ENCODE measurements at regions not wholly inside any gene's neighbourhood (a gene's known extent, or its start where the extent isn't known, plus 50 kb on each side); places are given as distances from the start of the nearest gene placed in this dataset.

GRCh38 chr13:105814219-105814901 lies 721.1 kb downstream of the EFNB2 start:
- no peak overlapping the region for H3K27ac ChIP-seq
- H4K20me1 ChIP-seq (ENCODE audit: insufficient read depth) = no peaks in the 10 kb centered on the region

GRCh38 chr13:105806628-105806920 lies 728.9 kb downstream of the EFNB2 start:
- Histone ChIP-seq H4K20me1 (ENCODE audit: insufficient read depth) (no peaks in the 10 kb centered on the region), H2AFZ (ENCODE audit: low read depth) (no peak overlapping the region), H3K4me2 (no peak overlapping the region), H3K79me2 (ENCODE audit: insufficient read depth, low read depth) (no peaks in the 10 kb centered on the region), H3K27me3 (ENCODE audit: insufficient read depth, low read depth) (no peaks in the 10 kb centered on the region), H3K9ac (no peak overlapping the region), H3K4me3 (IDR thresholded peaks at IDR 0.05; ENCODE audit: insufficient read depth, low read depth, low read length) (no peak overlapping the region), H3K27ac (no peak overlapping the region), H3K36me3 (ENCODE audit: insufficient read depth) (no peaks in the 10 kb centered on the region), H3K4me1 (ENCODE audit: low read depth, poor library complexity, severe bottlenecking) (no peaks in the 10 kb centered on the region)
- no peak for TF ChIP-seq CTCF (conservative IDR thresholded peaks at IDR 0.05; ENCODE audit: low read depth, low read length)

More at GRCh38 chr13:105814219-105814901, 721.1 kb downstream of the EFNB2 start:
- no peak overlapping the region for H2AFZ ChIP-seq (ENCODE audit: low read depth)
- H3K9ac ChIP-seq = no peak overlapping the region
- H3K4me1 ChIP-seq (ENCODE audit: low read depth, poor library complexity, severe bottlenecking) = no peaks in the 10 kb centered on the region
- H3K4me2 ChIP-seq = no peak overlapping the region
- H3K36me3 ChIP-seq (ENCODE audit: insufficient read depth) = no peaks in the 10 kb centered on the region
- no peak overlapping the region for H3K4me3 ChIP-seq (IDR thresholded peaks at IDR 0.05; ENCODE audit: insufficient read depth, low read depth, low read length)
- no peaks in the 10 kb centered on the region for H3K79me2 ChIP-seq (ENCODE audit: insufficient read depth, low read depth)
- no peaks in the 10 kb centered on the region for H3K27me3 ChIP-seq (ENCODE audit: insufficient read depth, low read depth)
- TF ChIP-seq CTCF (conservative IDR thresholded peaks at IDR 0.05; ENCODE audit: low read depth, low read length) = no peak

- H3K36me3 ChIP-seq (ENCODE audit: insufficient read depth) = no peaks in the 10 kb centered on the region
- no peaks in the 10 kb centered on the region for H3K79me2 ChIP-seq (ENCODE audit: insufficient read depth, low read depth)
- no peaks in the 10 kb centered on the region for H3K27me3 ChIP-seq (ENCODE audit: insufficient read depth, low read depth)
- H3K27ac ChIP-seq = no peak overlapping the region
- no peaks in the 10 kb centered on the region for H3K4me1 ChIP-seq (ENCODE audit: low read depth, poor library complexity, severe bottlenecking)
- H2AFZ ChIP-seq (ENCODE audit: low read depth) = no peak overlapping the region
- no peak overlapping the region for H3K9ac ChIP-seq
- no peaks in the 10 kb centered on the region for H4K20me1 ChIP-seq (ENCODE audit: insufficient read depth)
- H3K4me2 ChIP-seq = no peak overlapping the region
- no peak for TF ChIP-seq CTCF (conservative IDR thresholded peaks at IDR 0.05; ENCODE audit: low read depth, low read length)
- H3K4me3 ChIP-seq (IDR thresholded peaks at IDR 0.05; ENCODE audit: insufficient read depth, low read depth, low read length) = no peak overlapping the region
Observed at GRCh38 chr13:105805892-105806627, 729.4 kb downstream of the EFNB2 start.

GRCh38 chr13:105804561-105805190 lies 730.8 kb downstream of the EFNB2 start:
- H3K79me2 ChIP-seq (ENCODE audit: insufficient read depth, low read depth) = no peaks in the 10 kb centered on the region
- H3K9ac ChIP-seq = no peak overlapping the region
- no peaks in the 10 kb centered on the region for H3K27me3 ChIP-seq (ENCODE audit: insufficient read depth, low read depth)
- H3K4me1 ChIP-seq (ENCODE audit: low read depth, poor library complexity, severe bottlenecking) = no peaks in the 10 kb centered on the region
- H3K4me3 ChIP-seq (IDR thresholded peaks at IDR 0.05; ENCODE audit: insufficient read depth, low read depth, low read length) = no peak overlapping the region
- no peak for TF ChIP-seq CTCF (conservative IDR thresholded peaks at IDR 0.05; ENCODE audit: low read depth, low read length)
- H3K4me2 ChIP-seq = no peak overlapping the region
- no peaks in the 10 kb centered on the region for H4K20me1 ChIP-seq (ENCODE audit: insufficient read depth)
- H2AFZ ChIP-seq (ENCODE audit: low read depth) = no peak overlapping the region
- H3K36me3 ChIP-seq (ENCODE audit: insufficient read depth) = no peaks in the 10 kb centered on the region
- no peak overlapping the region for H3K27ac ChIP-seq

Data from KMS-11 (cell line).